SK-N-SH (cell line): ENCODE measurements at regions not wholly inside any gene's neighbourhood (a gene's known extent, or its start where the extent isn't known, plus 50 kb on each side); places are given as distances from the start of the nearest gene placed in this dataset.

Experiments used
- CTCF ChIA-PET: fragments of 300-600, 350-600 bp; formaldehyde crosslinking; extraction: SDS; loops from one replicate; lab custom pipeline; 2021; lab: Yijun Ruan, JAX
- POLR2A ChIA-PET: fragments of 350-600 bp; sonication (Branson Sonifier 250); formaldehyde crosslinking; extraction: SDS; loops from one replicate; lab custom pipeline; 2020; ENCODE audit warnings: antibody characterized with exemption, inconsistent platforms; lab: Yijun Ruan, JAX
- DNase-seq: peaks from one replicate; pipeline ENCODE4 v3.0.0; 2012
- H2AFZ ChIP-seq: fragments of 200-600 bp; sonication (generic); 2 replicates; pipeline ENCODE4 v1.8.1; 2016; ENCODE audit warnings: antibody characterized with exemption, mild to moderate bottlenecking, low read depth
- H3F3A ChIP-seq: fragments of 200-600 bp; sonication (generic); replicated peaks from 2 replicates; pipeline ENCODE3; 2016; ENCODE audit warnings: antibody characterized with exemption, mild to moderate bottlenecking; ENCODE audit not compliant: insufficient read depth
- H3K27ac ChIP-seq, 2 experiments: fragments of 200-500 bp in 1 of 2; fragments of 200-600 bp in 1 of 2; sonication (Bioruptor generic) in 1 of 2; sonication (generic), shearing (Covaris generic) in 1 of 2; 2 replicates each; pipeline versions ENCODE4 v1.5.1 to v1.6.1; 2014 to 2016; ENCODE audit warnings: low read depth in 2 of 2, inconsistent platforms in 1 of 2, low read length in 1 of 2, mild to moderate bottlenecking in 1 of 2, mixed read lengths in 1 of 2
- H3K27me3 ChIP-seq: fragments of 200-600 bp; sonication (generic), shearing (Covaris generic); 2 replicates; pipeline ENCODE4 v1.6.1; 2016; ENCODE audit warnings: mixed run types; ENCODE audit not compliant: insufficient read depth
- H3K36me3 ChIP-seq, 2 experiments: fragments of 200-500 bp in 1 of 2; fragments of 200-600 bp in 1 of 2; sonication (Bioruptor generic) in 1 of 2; sonication (generic) in 1 of 2; replicated peaks in 1 of 2; 2 replicates each; pipeline versions ENCODE3 to v1.5.1; 2014 to 2016; ENCODE audit warnings: low read length in 1 of 2, mild to moderate bottlenecking in 1 of 2; ENCODE audit not compliant: insufficient read depth in 2 of 2, control insufficient read depth in 1 of 2
- H3K4me1 ChIP-seq, 2 experiments: fragments of 200-500 bp in 1 of 2; fragments of 200-600 bp in 1 of 2; sonication (Bioruptor generic) in 1 of 2; sonication (generic), shearing (Covaris generic) in 1 of 2; 2 replicates each; pipeline versions ENCODE4 v1.5.1 to v1.6.1; 2014 to 2016; ENCODE audit warnings: low read depth in 1 of 2, low read length in 1 of 2, mixed run types in 1 of 2; ENCODE audit not compliant: insufficient read depth in 2 of 2, control insufficient read depth in 1 of 2
- H3K4me2 ChIP-seq: fragments of 200-600 bp; sonication (generic), shearing (Covaris generic); 2 replicates; pipeline ENCODE4 v1.6.1; 2017; ENCODE audit warnings: mixed run types
- H3K4me3 ChIP-seq, 2 experiments: fragments of 200-500 bp in 1 of 2; fragments of 200-600 bp in 1 of 2; sonication (Bioruptor generic) in 1 of 2; sonication (generic), shearing (Covaris generic) in 1 of 2; 2 replicates each; pipeline versions ENCODE4 v1.5.1 to v1.8.1; 2014 to 2016; ENCODE audit warnings: low read depth in 2 of 2, inconsistent platforms in 1 of 2, low read length in 1 of 2, mild to moderate bottlenecking in 1 of 2, mixed read lengths in 1 of 2, moderate library complexity in 1 of 2
- H3K79me2 ChIP-seq: fragments of 200-600 bp; sonication (generic); 2 replicates; pipeline ENCODE4 v1.8.1; 2017; ENCODE audit warnings: mild to moderate bottlenecking; ENCODE audit not compliant: insufficient read depth
- H3K9ac ChIP-seq: fragments of 200-600 bp; sonication (generic); 2 replicates; pipeline ENCODE4 v1.6.1; 2017; ENCODE audit warnings: mixed run types
- H3K9me2 ChIP-seq: fragments of 200-600 bp; sonication (generic); 2 replicates; pipeline ENCODE4 v1.6.1; 2017; ENCODE audit warnings: mixed run types
- H3K9me3 ChIP-seq: fragments of 200-600 bp; sonication (generic); 2 replicates; pipeline ENCODE4 v1.6.1; 2017; ENCODE audit warnings: mixed run types, mild to moderate bottlenecking, moderate library complexity
- H4K20me1 ChIP-seq: fragments of 200-600 bp; sonication (generic); 2 replicates; pipeline ENCODE4 v1.6.1; 2017; ENCODE audit warnings: mild to moderate bottlenecking, mixed run types; ENCODE audit not compliant: insufficient read depth
- CTCF ChIP-seq: fragments of 200-600 bp; sonication (generic); IDR thresholded peaks from 2 replicates; pipeline ENCODE4 v1.6.1; 2017; ENCODE audit warnings: antibody characterized with exemption, mild to moderate bottlenecking, moderate library complexity
- ELF1 ChIP-seq: IDR thresholded peaks from 2 replicates; pipeline ENCODE4 v1.4.0; 2012
- EZH2phosphoT487 ChIP-seq: fragments of 200-600 bp; sonication (generic); IDR thresholded peaks from 2 replicates; pipeline ENCODE4 v1.6.1; 2017; ENCODE audit warnings: low read depth, mixed run types, mild to moderate bottlenecking, antibody characterized with exemption, moderate library complexity, borderline replicate concordance
- FOXJ3 ChIP-seq: sonication (generic); formaldehyde crosslinking; IDR thresholded peaks from 2 replicates; pipeline ENCODE4 v1.5.1; 2020; ENCODE audit warnings: mild to moderate bottlenecking, missing genetic modification reagents
- GABPA ChIP-seq: IDR thresholded peaks from 2 replicates; pipeline ENCODE4 v1.4.0; 2012; ENCODE audit warnings: low read depth, mild to moderate bottlenecking
- IRF3 ChIP-seq: fragments of 150-350 bp; IDR thresholded peaks from 2 replicates; pipeline ENCODE4 v1.6.1; 2016; ENCODE audit warnings: mild to moderate bottlenecking, low read depth, low read length
- MAX ChIP-seq: IDR thresholded peaks from 2 replicates; pipeline ENCODE4 v1.4.0; 2012; ENCODE audit warnings: low read depth
- MXI1 ChIP-seq: IDR thresholded peaks from 2 replicates; pipeline ENCODE4 v1.6.1; 2012; ENCODE audit warnings: mild to moderate bottlenecking, low read depth, low read length, improper control_type of control experiment
- NRF1 ChIP-seq: IDR thresholded peaks from 2 replicates; pipeline ENCODE4 v1.6.1; 2012; ENCODE audit warnings: low read depth, mild to moderate bottlenecking, low read length
- REST ChIP-seq: IDR thresholded peaks from 2 replicates; pipeline ENCODE4 v1.6.1; 2012; ENCODE audit warnings: mild to moderate bottlenecking, low read depth, low read length, moderate library complexity
- RFX5 ChIP-seq: IDR thresholded peaks from 2 replicates; pipeline ENCODE4 v1.6.1; 2012; ENCODE audit warnings: mild to moderate bottlenecking, improper control_type of control experiment, low read length
- RXRA ChIP-seq: IDR thresholded peaks from 2 replicates; pipeline ENCODE4 v1.4.0; 2012; ENCODE audit warnings: low read depth, mild to moderate bottlenecking, borderline replicate concordance
- SIN3A ChIP-seq: IDR thresholded peaks from 2 replicates; pipeline ENCODE4 v1.6.1; 2012; ENCODE audit warnings: low read depth, mild to moderate bottlenecking, low read length, moderate library complexity, borderline replicate concordance
- TAF1 ChIP-seq: IDR thresholded peaks from 2 replicates; pipeline ENCODE4 v1.6.1; 2012; ENCODE audit warnings: low read depth, mild to moderate bottlenecking, low read length, moderate library complexity, borderline replicate concordance
- TCF12 ChIP-seq: IDR thresholded peaks from 2 replicates; pipeline ENCODE4 v1.4.0; 2012
- TEAD4 ChIP-seq: IDR thresholded peaks from 2 replicates; pipeline ENCODE4 v1.4.0; 2012; ENCODE audit warnings: mild to moderate bottlenecking, borderline replicate concordance; ENCODE audit not compliant: insufficient read depth
- USF2 ChIP-seq: fragments of 150-350 bp; IDR thresholded peaks from 2 replicates; pipeline ENCODE4 v1.6.1; 2017; ENCODE audit warnings: antibody characterized with exemption, low read length, low read depth, borderline replicate concordance
- WGBS: methylation state at CpG from one replicate; pipeline ENCODE4 v1.1.6; 2017; ENCODE audit warnings: low lambda C conversion rate; 5-methylcytosine and 5-hydroxymethylcytosine counted together

- Histone ChIP-seq H3K4me1 (peaks cover 0 to 36% of the 10 kb centered on the region in 2 experiments; a peak in 2 of 4 replicates), H3K27me3 (no peaks in the 10 kb centered on the region), H2AFZ (no peak overlapping the region), H3K9ac (no peak overlapping the region), H3K79me2 (peaks cover 97% of the 10 kb centered on the region), H3K4me2 (no peak overlapping the region), H3K9me2 (no peaks in the 10 kb centered on the region), H4K20me1 (peaks cover 89% of the 10 kb centered on the region), H3K36me3 (peaks cover 3% of the 10 kb centered on the region in 2 experiments), H3K4me3 (no peak overlapping the region), H3K27ac (no peak overlapping the region; a peak in 1 of 4 replicates), H3F3A (no peaks in the 10 kb centered on the region), H3K9me3 (no peaks in the 10 kb centered on the region)
- no peak for DNase-seq
- CTCF ChIA-PET: interaction anchor here (0.6 to 3.1 kb wide), 11 partner anchors 12 to 128 kb away, joined by 3 to 19 read pairs (median 4); no protein-coding TSS in a partner anchor
- WGBS: 97% methylated on average over 19 of the region's 19 CpGs
- TF ChIP-seq EZH2phosphoT487: no peak
- TF ChIP-seq GABPA: no peak
- TF ChIP-seq NRF1: no peak
- TF ChIP-seq IRF3: no peak
- no peak for TF ChIP-seq SIN3A
- TF ChIP-seq TAF1: no peak
- TF ChIP-seq REST: no peak
- no peak for TF ChIP-seq CTCF
- no peak for TF ChIP-seq MXI1
- TF ChIP-seq RXRA: no peak
- no peak for TF ChIP-seq MAX
- no peak for TF ChIP-seq FOXJ3 (CRISPR knock-in tag)
- TF ChIP-seq USF2: no peak
- no peak for TF ChIP-seq TCF12
- TF ChIP-seq ELF1: no peak
- no peak for TF ChIP-seq TEAD4
- no peak for TF ChIP-seq RFX5
- POLR2A ChIA-PET: no interaction called here
Measured at GRCh38 chr17:77459018-77459755, 318.4 kb downstream of the SEC14L1 start.
